ENCODE measurements at regions not wholly inside any gene's neighbourhood (a gene's known extent, or its start where the extent isn't known, plus 50 kb on each side); places are given as distances from the start of the nearest gene placed in this dataset.

DNA sequence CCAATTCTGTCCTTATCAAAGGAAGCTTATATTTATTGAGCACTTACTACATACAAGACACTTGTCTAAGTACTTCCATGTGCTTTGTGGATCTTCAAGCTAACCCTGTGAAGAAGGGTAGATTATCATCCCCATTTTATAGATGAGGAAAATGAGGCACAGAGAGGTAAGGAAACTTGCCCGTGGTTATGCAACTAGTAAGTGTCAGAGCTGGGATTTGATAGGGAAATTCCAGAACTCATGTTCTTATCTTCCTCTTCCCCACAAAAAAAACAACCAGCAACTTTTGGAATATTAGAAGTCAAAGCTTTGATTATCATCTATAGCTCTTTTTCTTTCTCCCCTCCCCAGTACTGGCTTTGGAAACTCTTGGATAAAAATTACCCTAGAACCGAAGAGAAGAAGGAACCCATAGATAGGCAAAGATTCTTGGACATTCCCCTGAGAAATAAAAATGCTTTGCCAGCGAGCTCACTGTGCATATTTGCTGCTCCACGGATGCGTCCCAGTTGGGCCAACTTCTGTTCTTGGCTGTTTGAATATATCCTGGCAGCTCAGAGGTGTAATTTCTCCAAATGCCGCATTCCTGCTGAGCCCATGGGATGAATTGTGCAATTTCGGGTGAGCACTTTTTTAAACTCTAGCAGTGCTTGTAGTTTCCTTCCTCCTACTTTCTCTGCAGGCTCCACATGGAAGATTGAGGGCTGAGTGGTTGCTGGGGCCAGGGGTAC, 591.5 kb upstream of the CFAP20DC start:
- intact Hi-C loops (cut with DNase I), result no loop called here
- no peak overlapping the region for H3K27ac ChIP-seq (replicated peaks in 1 of 4)
- H3K36me3 ChIP-seq, result no peaks in the 10 kb centered on the region
- 38% methylated on average over 7 of the region's 7 CpGs for WGBS
- peaks cover 0 to 4% (median 0%) of the 10 kb centered on the region in 4 donors for H3K27me3 ChIP-seq
- peaks cover 0 to 13% (median 9%) of the 10 kb centered on the region in 4 donors for H3K4me1 ChIP-seq
- DNase-seq (ENCODE audit: extremely low spot score), result no peak
- TF ChIP-seq POLR2AphosphoS5 (IDR thresholded peaks at IDR 0.05) (peak; percentile 13 to 37), EP300 (IDR thresholded peaks at IDR 0.05) (no peak), POLR2A (IDR thresholded peaks at IDR 0.05; ENCODE audit: low read depth) (no peak)
- TF ChIP-seq, protein P1, sequence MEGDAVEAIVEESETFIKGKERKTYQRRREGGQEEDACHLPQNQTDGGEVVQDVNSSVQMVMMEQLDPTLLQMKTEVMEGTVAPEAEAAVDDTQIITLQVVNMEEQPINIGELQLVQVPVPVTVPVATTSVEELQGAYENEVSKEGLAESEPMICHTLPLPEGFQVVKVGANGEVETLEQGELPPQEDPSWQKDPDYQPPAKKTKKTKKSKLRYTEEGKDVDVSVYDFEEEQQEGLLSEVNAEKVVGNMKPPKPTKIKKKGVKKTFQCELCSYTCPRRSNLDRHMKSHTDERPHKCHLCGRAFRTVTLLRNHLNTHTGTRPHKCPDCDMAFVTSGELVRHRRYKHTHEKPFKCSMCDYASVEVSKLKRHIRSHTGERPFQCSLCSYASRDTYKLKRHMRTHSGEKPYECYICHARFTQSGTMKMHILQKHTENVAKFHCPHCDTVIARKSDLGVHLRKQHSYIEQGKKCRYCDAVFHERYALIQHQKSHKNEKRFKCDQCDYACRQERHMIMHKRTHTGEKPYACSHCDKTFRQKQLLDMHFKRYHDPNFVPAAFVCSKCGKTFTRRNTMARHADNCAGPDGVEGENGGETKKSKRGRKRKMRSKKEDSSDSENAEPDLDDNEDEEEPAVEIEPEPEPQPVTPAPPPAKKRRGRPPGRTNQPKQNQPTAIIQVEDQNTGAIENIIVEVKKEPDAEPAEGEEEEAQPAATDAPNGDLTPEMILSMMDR (IDR thresholded peaks at IDR 0.05), result no peak
- H3K9me3 ChIP-seq, result no peaks in the 10 kb centered on the region
- H3K4me3 ChIP-seq, result no peak overlapping the region

DNA sequence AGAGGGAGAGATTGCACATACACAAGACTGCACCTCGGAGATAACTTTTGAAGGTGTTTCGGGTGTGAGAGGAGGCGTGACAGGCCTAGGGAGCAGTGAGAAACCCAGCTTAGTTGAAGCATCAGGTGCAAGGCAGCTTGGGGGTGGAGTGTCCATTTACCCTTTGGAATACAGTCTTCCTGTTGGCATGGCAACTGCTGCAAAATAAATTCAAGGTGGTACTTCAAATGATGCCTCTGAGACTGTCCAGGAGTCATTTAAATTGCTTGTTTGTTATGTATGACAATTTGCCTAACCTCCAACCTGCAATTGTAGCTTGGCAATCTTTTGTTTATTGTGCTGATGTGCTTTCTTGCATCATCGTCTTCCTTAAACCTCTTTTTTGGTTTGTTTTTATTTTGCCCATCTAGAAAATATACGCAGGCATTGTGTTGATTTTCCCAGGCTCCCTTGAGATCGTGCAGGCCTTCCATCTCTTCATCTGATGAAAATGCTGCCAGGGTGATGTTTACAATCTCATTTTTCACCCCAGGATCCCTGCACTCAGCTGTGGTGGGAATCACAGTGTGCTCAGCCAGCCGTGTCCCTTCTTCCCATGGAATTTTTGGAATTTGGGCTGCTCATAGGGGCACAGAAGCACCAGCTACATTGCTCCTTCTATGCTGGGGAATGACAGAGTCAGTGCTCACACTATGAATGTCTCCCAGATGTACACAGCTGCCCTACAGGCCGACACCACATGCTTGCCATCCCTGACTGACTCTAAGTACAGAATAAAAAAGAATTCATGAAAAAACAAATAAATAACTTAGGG, 583.1 kb upstream of the CFAP20DC start:
- Histone ChIP-seq H3K27me3 (no peaks in the 10 kb centered on the region), H3K9me3 (no peaks in the 10 kb centered on the region), H3K4me3 (no peak overlapping the region), H3K36me3 (no peaks in the 10 kb centered on the region), H3K27ac (replicated peaks in 1 of 4) (no peak overlapping the region), H3K4me1 (peaks cover 0 to 14% (median 6%) of the 10 kb centered on the region in 4 donors)
- no peak for TF ChIP-seq POLR2AphosphoS5 (IDR thresholded peaks at IDR 0.05)
- TF ChIP-seq EP300 (IDR thresholded peaks at IDR 0.05), result no peak
- no peak for TF ChIP-seq POLR2A (IDR thresholded peaks at IDR 0.05; ENCODE audit: low read depth)
- TF ChIP-seq, protein P1 (IDR thresholded peaks at IDR 0.05), result no peak
- WGBS, result 65% methylated on average over 8 of the region's 8 CpGs
- DNase-seq (ENCODE audit: extremely low spot score), result no peak
- intact Hi-C loops (cut with DNase I), result no loop called here

DNA sequence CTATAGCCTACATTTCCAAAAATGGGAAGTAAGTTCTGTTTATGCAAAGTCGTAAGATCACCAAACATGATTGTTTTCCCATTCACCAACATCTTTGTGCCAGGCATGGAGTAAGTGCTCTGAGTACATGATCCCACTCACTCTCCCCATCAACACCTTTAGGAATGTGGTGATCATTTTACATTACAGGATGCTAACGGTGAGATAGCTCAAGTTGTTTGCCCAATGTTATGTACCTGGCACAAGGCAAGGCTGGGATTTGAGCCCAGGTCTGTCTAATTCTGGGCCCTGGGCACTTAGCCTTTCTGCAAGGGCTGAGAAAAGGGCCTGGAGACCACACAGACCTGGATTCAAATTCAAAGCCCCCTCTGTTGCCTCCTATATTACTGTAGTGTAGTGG, 581.7 kb upstream of the CFAP20DC start:
- no peak for DNase-seq (ENCODE audit: extremely low spot score)
- no peaks in the 10 kb centered on the region for H3K36me3 ChIP-seq
- no peak for TF ChIP-seq EP300 (IDR thresholded peaks at IDR 0.05)
- TF ChIP-seq POLR2AphosphoS5 (IDR thresholded peaks at IDR 0.05), result no peak
- TF ChIP-seq POLR2A (IDR thresholded peaks at IDR 0.05; ENCODE audit: low read depth), result no peak
- TF ChIP-seq, protein P1 (IDR thresholded peaks at IDR 0.05), result no peak
- no peaks in the 10 kb centered on the region for H3K27me3 ChIP-seq
- WGBS, result 61% methylated on average over 2 of the region's 2 CpGs
- H3K4me3 ChIP-seq, result no peak overlapping the region
- peaks cover 0 to 14% (median 6%) of the 10 kb centered on the region in 4 donors for H3K4me1 ChIP-seq
- H3K27ac ChIP-seq (replicated peaks in 1 of 4), result no peak overlapping the region
- intact Hi-C loops (cut with DNase I), result no loop called here
- no peaks in the 10 kb centered on the region for H3K9me3 ChIP-seq

DNA sequence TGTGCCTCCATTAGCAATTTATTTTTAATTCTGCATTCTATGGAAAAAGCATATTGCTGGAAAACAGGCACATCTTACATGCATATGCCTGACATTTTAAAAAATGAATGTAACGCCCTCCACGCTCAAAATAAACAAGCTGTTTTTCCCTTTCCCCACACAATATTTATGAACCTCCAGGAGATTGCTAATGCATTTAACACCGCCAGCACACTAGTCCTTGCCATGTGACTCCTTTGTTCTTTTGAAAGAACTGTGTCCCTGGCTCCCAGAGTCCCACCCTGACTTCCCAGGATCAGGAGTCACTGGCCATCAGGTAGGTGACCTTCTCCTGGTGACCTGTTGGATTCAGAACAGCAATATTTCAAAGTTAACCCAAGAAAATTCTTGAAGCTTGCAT, 571.2 kb upstream of the CFAP20DC start:
- no peaks in the 10 kb centered on the region for H3K27me3 ChIP-seq
- TF ChIP-seq POLR2AphosphoS5 (IDR thresholded peaks at IDR 0.05) (no peak), POLR2A (IDR thresholded peaks at IDR 0.05; ENCODE audit: low read depth) (no peak), EP300 (IDR thresholded peaks at IDR 0.05) (no peak)
- TF ChIP-seq, protein P1 (IDR thresholded peaks at IDR 0.05), result no peak
- H3K36me3 ChIP-seq, result no peaks in the 10 kb centered on the region
- H3K4me1 ChIP-seq, result no peaks in the 10 kb centered on the region
- 65% methylated on average over 3 of the region's 3 CpGs for WGBS
- no peaks in the 10 kb centered on the region for H3K9me3 ChIP-seq
- no peak for DNase-seq (ENCODE audit: extremely low spot score)
- no peak overlapping the region for H3K27ac ChIP-seq (replicated peaks in 1 of 4)
- no peak overlapping the region for H3K4me3 ChIP-seq
- intact Hi-C loops (cut with DNase I), result no loop called here
